Liver (tissue), 8 donors: ENCODE measurements at regions not wholly inside any gene's neighbourhood (a gene's known extent, or its start where the extent isn't known, plus 50 kb on each side); places are given as distances from the start of the nearest gene placed in this dataset.

Experiments
- DNase-seq: peaks from one replicate; pipeline ENCODE4 v3.0.0-alpha.2; 2017; ENCODE audit warnings: low spot score
- H3K27ac ChIP-seq, 2 donors: one replicate each; pipeline ENCODE4 v1.7.0; 2013; ENCODE audit warnings: inconsistent platforms in 2 of 2, low read length in 2 of 2, control low read depth in 1 of 2, low read depth in 1 of 2, mild to moderate bottlenecking in 1 of 2
- H3K27me3 ChIP-seq, 4 donors: one replicate each; pipeline versions ENCODE4 v1.6.1 to v1.7.0; 2013; ENCODE audit warnings: low read length in 3 of 4, inconsistent platforms in 1 of 4, mild to moderate bottlenecking in 1 of 4, moderate library complexity in 1 of 4; ENCODE audit not compliant: control insufficient read depth in 4 of 4, insufficient read depth in 4 of 4
- H3K36me3 ChIP-seq, 4 donors: one replicate each; pipeline versions ENCODE4 v1.6.1 to v1.7.0; 2013; ENCODE audit warnings: low read length in 3 of 4, mild to moderate bottlenecking in 3 of 4, low read depth in 1 of 4, moderate library complexity in 1 of 4; ENCODE audit not compliant: control insufficient read depth in 4 of 4, insufficient read depth in 3 of 4
- H3K4me1 ChIP-seq, 4 donors: one replicate each; pipeline versions ENCODE4 v1.6.1 to v1.7.0; 2013; ENCODE audit warnings: low read length in 3 of 4, mild to moderate bottlenecking in 3 of 4, moderate library complexity in 1 of 4; ENCODE audit not compliant: control insufficient read depth in 4 of 4, insufficient read depth in 4 of 4
- H3K4me3 ChIP-seq, 3 donors: one replicate each; pipeline versions ENCODE4 v1.6.1 to v1.7.0; 2013; ENCODE audit warnings: low read length in 3 of 3, control low read depth in 1 of 3, low read depth in 1 of 3, mild to moderate bottlenecking in 1 of 3
- H3K9ac ChIP-seq, 2 donors: one replicate each; pipeline ENCODE4 v1.7.0; 2013; ENCODE audit warnings: low read length in 2 of 2, mild to moderate bottlenecking in 2 of 2, moderate library complexity in 2 of 2, control low read depth in 1 of 2, low read depth in 1 of 2
- H3K9me3 ChIP-seq, 4 donors: one replicate each; pipeline versions ENCODE4 v1.6.1 to v1.7.0; 2013; ENCODE audit warnings: low read length in 3 of 4; ENCODE audit not compliant: control insufficient read depth in 4 of 4
- EGR1 ChIP-seq, 2 donors: IDR thresholded peaks; 2 replicates each; pipeline ENCODE4 v1.6.1; 2016 to 2018; ENCODE audit warnings: antibody characterized with exemption in 2 of 2, low read depth in 2 of 2
- FOXA1 ChIP-seq: IDR thresholded peaks from 2 replicates; pipeline ENCODE4 v1.6.1; 2016; ENCODE audit warnings: antibody characterized with exemption
- FOXA2 ChIP-seq: IDR thresholded peaks from 2 replicates; pipeline ENCODE4 v1.6.1; 2016; ENCODE audit warnings: antibody characterized with exemption
- GABPA ChIP-seq, 2 donors: IDR thresholded peaks in 1 of 2; conservative IDR thresholded peaks in 1 of 2; 2 replicates each; pipeline ENCODE4 v1.6.1; 2016; ENCODE audit warnings: antibody characterized with exemption in 2 of 2, mild to moderate bottlenecking in 1 of 2, moderate library complexity in 1 of 2
- HNF4G ChIP-seq: IDR thresholded peaks from 2 replicates; pipeline ENCODE4 v1.6.1; 2016; ENCODE audit warnings: antibody characterized with exemption
- JUND ChIP-seq, 2 donors: IDR thresholded peaks; 2 replicates each; pipeline ENCODE4 v1.6.1; 2016; ENCODE audit warnings: antibody characterized with exemption in 2 of 2
- MAX ChIP-seq: IDR thresholded peaks from 2 replicates; pipeline ENCODE4 v1.6.1; 2016; ENCODE audit warnings: antibody characterized with exemption
- NR2F2 ChIP-seq: IDR thresholded peaks from 2 replicates; pipeline ENCODE4 v1.6.1; 2016; ENCODE audit warnings: antibody characterized with exemption
- RAD21 ChIP-seq, 2 donors: IDR thresholded peaks; 2 replicates each; pipeline ENCODE4 v1.6.1; 2016; ENCODE audit warnings: antibody characterized with exemption in 2 of 2, mild to moderate bottlenecking in 2 of 2
- RXRA ChIP-seq, 2 donors: IDR thresholded peaks; 2 replicates each; pipeline ENCODE4 v1.6.1; 2017 to 2018; ENCODE audit warnings: antibody characterized with exemption in 2 of 2, mild to moderate bottlenecking in 1 of 2
- SP1 ChIP-seq: IDR thresholded peaks from 2 replicates; pipeline ENCODE4 v1.6.1; 2018; ENCODE audit warnings: antibody characterized with exemption, mild to moderate bottlenecking
- TAF1 ChIP-seq: conservative IDR thresholded peaks from 2 replicates; pipeline ENCODE4 v1.6.1; 2016; ENCODE audit warnings: antibody characterized with exemption, mild to moderate bottlenecking
- YY1 ChIP-seq: IDR thresholded peaks from 2 replicates; pipeline ENCODE4 v1.6.1; 2016; ENCODE audit warnings: antibody characterized with exemption, mild to moderate bottlenecking
- ZBTB33 ChIP-seq: IDR thresholded peaks from 2 replicates; pipeline ENCODE4 v1.6.1; 2016; ENCODE audit warnings: antibody characterized with exemption
- WGBS: extraction: QIAGEN DNeasy Blood & Tissue Kit; methylation state at CpG from one replicate; pipeline ENCODE4 v1.1.7; 2013; 5-methylcytosine and 5-hydroxymethylcytosine counted together
- TF ChIP-seq, protein P1 (sequence below): fragments of 150-350 bp; IDR thresholded peaks from 2 replicates; pipeline ENCODE4 v1.5.1; 2017; ENCODE audit warnings: improper control_type of control experiment, low read depth, low read length; ENCODE audit not compliant: missing input control
- TF ChIP-seq, protein P2 (sequence below): IDR thresholded peaks from 2 replicates; pipeline ENCODE4 v1.6.1; 2016; ENCODE audit warnings: antibody characterized with exemption, mild to moderate bottlenecking
- TF ChIP-seq, protein P3 (sequence below): IDR thresholded peaks from 2 replicates; pipeline ENCODE4 v1.6.1; 2016; ENCODE audit warnings: antibody characterized with exemption
- donor health status: healthy.
- donor health status: healthy.
- donor health status: healthy.
- donor health status: healthy.
- donor health status: healthy.

- no peaks in the 10 kb centered on the region for H3K36me3 ChIP-seq
- no peak for DNase-seq
- peaks cover 0 to 8% (median 0%) of the 10 kb centered on the region in 4 donors for H3K27me3 ChIP-seq
- TF ChIP-seq FOXA1 (no peak), TAF1 (no peak), GABPA (IDR thresholded peaks at IDR 0.05 in 1 of 2, conservative IDR thresholded peaks at IDR 0.05 in 1 of 2) (no peak), NR2F2 (no peak), SP1 (no peak), RXRA (IDR thresholded peaks at IDR 0.05) (no peak), YY1 (no peak), MAX (no peak), RAD21 (IDR thresholded peaks at IDR 0.05) (no peak), EGR1 (IDR thresholded peaks at IDR 0.05; ENCODE audit: low read depth in 2 of 2) (no peak), JUND (IDR thresholded peaks at IDR 0.05) (no peak), HNF4G (no peak), FOXA2 (no peak), ZBTB33 (no peak)
- TF ChIP-seq, protein P1, sequence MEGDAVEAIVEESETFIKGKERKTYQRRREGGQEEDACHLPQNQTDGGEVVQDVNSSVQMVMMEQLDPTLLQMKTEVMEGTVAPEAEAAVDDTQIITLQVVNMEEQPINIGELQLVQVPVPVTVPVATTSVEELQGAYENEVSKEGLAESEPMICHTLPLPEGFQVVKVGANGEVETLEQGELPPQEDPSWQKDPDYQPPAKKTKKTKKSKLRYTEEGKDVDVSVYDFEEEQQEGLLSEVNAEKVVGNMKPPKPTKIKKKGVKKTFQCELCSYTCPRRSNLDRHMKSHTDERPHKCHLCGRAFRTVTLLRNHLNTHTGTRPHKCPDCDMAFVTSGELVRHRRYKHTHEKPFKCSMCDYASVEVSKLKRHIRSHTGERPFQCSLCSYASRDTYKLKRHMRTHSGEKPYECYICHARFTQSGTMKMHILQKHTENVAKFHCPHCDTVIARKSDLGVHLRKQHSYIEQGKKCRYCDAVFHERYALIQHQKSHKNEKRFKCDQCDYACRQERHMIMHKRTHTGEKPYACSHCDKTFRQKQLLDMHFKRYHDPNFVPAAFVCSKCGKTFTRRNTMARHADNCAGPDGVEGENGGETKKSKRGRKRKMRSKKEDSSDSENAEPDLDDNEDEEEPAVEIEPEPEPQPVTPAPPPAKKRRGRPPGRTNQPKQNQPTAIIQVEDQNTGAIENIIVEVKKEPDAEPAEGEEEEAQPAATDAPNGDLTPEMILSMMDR = no peak
- TF ChIP-seq, protein P2, sequence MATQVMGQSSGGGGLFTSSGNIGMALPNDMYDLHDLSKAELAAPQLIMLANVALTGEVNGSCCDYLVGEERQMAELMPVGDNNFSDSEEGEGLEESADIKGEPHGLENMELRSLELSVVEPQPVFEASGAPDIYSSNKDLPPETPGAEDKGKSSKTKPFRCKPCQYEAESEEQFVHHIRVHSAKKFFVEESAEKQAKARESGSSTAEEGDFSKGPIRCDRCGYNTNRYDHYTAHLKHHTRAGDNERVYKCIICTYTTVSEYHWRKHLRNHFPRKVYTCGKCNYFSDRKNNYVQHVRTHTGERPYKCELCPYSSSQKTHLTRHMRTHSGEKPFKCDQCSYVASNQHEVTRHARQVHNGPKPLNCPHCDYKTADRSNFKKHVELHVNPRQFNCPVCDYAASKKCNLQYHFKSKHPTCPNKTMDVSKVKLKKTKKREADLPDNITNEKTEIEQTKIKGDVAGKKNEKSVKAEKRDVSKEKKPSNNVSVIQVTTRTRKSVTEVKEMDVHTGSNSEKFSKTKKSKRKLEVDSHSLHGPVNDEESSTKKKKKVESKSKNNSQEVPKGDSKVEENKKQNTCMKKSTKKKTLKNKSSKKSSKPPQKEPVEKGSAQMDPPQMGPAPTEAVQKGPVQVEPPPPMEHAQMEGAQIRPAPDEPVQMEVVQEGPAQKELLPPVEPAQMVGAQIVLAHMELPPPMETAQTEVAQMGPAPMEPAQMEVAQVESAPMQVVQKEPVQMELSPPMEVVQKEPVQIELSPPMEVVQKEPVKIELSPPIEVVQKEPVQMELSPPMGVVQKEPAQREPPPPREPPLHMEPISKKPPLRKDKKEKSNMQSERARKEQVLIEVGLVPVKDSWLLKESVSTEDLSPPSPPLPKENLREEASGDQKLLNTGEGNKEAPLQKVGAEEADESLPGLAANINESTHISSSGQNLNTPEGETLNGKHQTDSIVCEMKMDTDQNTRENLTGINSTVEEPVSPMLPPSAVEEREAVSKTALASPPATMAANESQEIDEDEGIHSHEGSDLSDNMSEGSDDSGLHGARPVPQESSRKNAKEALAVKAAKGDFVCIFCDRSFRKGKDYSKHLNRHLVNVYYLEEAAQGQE = no peak
- TF ChIP-seq, protein P3, sequence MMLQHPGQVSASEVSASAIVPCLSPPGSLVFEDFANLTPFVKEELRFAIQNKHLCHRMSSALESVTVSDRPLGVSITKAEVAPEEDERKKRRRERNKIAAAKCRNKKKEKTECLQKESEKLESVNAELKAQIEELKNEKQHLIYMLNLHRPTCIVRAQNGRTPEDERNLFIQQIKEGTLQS = no peak
- no peaks in the 10 kb centered on the region for H3K4me1 ChIP-seq
- H3K4me3 ChIP-seq = no peak overlapping the region
- WGBS = 93% methylated on average over 8 of the region's 8 CpGs
- no peak overlapping the region for H3K27ac ChIP-seq
- H3K9me3 ChIP-seq = no peaks in the 10 kb centered on the region
- H3K9ac ChIP-seq = no peak overlapping the region
Measured at GRCh38 chr11:134624166-134624920, 212.3 kb upstream of the B3GAT1 start.
